ENCODE measurements at regions not wholly inside any gene's neighbourhood (a gene's known extent, or its start where the extent isn't known, plus 50 kb on each side); places are given as distances from the start of the nearest gene placed in this dataset.

DNA sequence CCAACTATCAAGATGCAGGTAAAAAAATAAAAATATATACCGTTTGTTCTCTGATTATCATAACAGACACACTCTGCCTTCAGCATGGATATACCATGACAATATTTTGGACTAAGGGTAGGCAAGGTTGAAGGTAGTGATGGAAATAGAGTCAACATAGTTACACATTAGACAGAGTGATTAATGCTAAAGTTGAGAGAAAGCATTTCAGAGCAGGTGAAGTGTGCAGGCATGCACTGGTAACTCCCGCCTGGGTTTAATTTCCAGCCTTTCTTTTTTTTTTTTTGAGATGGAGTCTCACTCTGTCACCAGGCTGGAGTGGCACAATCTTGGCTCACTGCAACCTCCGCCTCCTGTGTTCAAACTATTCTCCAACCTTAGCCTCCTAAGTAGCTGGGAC lies 458.5 kb downstream of the TLR4 start:
- TF ChIP-seq, protein P1, sequence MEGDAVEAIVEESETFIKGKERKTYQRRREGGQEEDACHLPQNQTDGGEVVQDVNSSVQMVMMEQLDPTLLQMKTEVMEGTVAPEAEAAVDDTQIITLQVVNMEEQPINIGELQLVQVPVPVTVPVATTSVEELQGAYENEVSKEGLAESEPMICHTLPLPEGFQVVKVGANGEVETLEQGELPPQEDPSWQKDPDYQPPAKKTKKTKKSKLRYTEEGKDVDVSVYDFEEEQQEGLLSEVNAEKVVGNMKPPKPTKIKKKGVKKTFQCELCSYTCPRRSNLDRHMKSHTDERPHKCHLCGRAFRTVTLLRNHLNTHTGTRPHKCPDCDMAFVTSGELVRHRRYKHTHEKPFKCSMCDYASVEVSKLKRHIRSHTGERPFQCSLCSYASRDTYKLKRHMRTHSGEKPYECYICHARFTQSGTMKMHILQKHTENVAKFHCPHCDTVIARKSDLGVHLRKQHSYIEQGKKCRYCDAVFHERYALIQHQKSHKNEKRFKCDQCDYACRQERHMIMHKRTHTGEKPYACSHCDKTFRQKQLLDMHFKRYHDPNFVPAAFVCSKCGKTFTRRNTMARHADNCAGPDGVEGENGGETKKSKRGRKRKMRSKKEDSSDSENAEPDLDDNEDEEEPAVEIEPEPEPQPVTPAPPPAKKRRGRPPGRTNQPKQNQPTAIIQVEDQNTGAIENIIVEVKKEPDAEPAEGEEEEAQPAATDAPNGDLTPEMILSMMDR (IDR thresholded peaks at IDR 0.05; ENCODE audit: low read depth, low read length), result no peak
- H3K27me3 ChIP-seq (ENCODE audit: insufficient read depth, low read depth, severe bottlenecking), result no peaks in the 10 kb centered on the region
- no peaks in the 10 kb centered on the region for H3K9me3 ChIP-seq (ENCODE audit: severe bottlenecking)
- no peak overlapping the region for H3K27ac ChIP-seq
- H3K4me3 ChIP-seq (ENCODE audit: low read depth, low read length), result no peak overlapping the region
- H3K36me3 ChIP-seq, result no peaks in the 10 kb centered on the region
- no peak for DNase-seq

- Histone ChIP-seq H3K27me3 (ENCODE audit: insufficient read depth, low read depth, severe bottlenecking) (no peaks in the 10 kb centered on the region), H3K27ac (no peak overlapping the region), H3K4me3 (ENCODE audit: low read depth, low read length) (no peak overlapping the region), H3K9me3 (ENCODE audit: severe bottlenecking) (no peaks in the 10 kb centered on the region), H3K36me3 (no peaks in the 10 kb centered on the region)
- no peak for DNase-seq
- TF ChIP-seq, protein P1 (IDR thresholded peaks at IDR 0.05; ENCODE audit: low read depth, low read length), result no peak
These were observed 459.5 kb downstream of the TLR4 start for GRCh38 chr9:118163751-118164150.

DNA sequence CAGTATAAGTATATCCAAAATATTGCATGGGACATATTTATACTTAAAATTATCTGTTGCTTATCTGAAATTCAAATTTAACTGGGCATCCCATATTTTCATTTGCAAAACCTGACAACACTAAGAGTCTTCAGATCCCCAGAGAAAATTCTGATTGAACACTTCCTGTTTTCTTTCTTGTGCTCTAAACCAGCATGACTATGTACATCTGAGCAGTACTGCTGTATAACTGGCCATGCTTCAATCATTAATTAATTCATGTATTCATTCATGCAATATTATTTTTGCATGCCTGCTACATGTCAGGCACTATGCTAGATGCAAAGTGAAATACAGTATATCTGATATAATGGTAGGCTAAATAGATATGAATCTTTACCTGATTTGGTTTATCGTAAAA lies 461.2 kb downstream of the TLR4 start:
- no peaks in the 10 kb centered on the region for H3K27me3 ChIP-seq (ENCODE audit: insufficient read depth, low read depth, severe bottlenecking)
- no peaks in the 10 kb centered on the region for H3K36me3 ChIP-seq
- DNase-seq, result no peak
- TF ChIP-seq, protein P1 (IDR thresholded peaks at IDR 0.05; ENCODE audit: low read depth, low read length), result no peak
- H3K27ac ChIP-seq, result no peak overlapping the region
- no peaks in the 10 kb centered on the region for H3K9me3 ChIP-seq (ENCODE audit: severe bottlenecking)
- H3K4me3 ChIP-seq (ENCODE audit: low read depth, low read length), result no peak overlapping the region

GRCh38 chr9:118170032-118170955 lies 466.1 kb downstream of the TLR4 start:
- no peaks in the 10 kb centered on the region for H3K9me3 ChIP-seq (ENCODE audit: severe bottlenecking)
- TF ChIP-seq, protein P1 (IDR thresholded peaks at IDR 0.05; ENCODE audit: low read depth, low read length), result peak; percentile 95
- no peaks in the 10 kb centered on the region for H3K36me3 ChIP-seq
- no peaks in the 10 kb centered on the region for H3K27me3 ChIP-seq (ENCODE audit: insufficient read depth, low read depth, severe bottlenecking)
- H3K27ac ChIP-seq, result no peak overlapping the region
- peak; percentile 77 for DNase-seq
- no peak overlapping the region for H3K4me3 ChIP-seq (ENCODE audit: low read depth, low read length)

- no peak overlapping the region for H3K4me3 ChIP-seq (ENCODE audit: low read depth, low read length)
- H3K36me3 ChIP-seq, result no peaks in the 10 kb centered on the region
- TF ChIP-seq, protein P1 (IDR thresholded peaks at IDR 0.05; ENCODE audit: low read depth, low read length), result no peak
- no peaks in the 10 kb centered on the region for H3K9me3 ChIP-seq (ENCODE audit: severe bottlenecking)
- H3K27me3 ChIP-seq (ENCODE audit: insufficient read depth, low read depth, severe bottlenecking), result no peaks in the 10 kb centered on the region
- DNase-seq, result no peak
- H3K27ac ChIP-seq, result no peak overlapping the region
These were observed 473.0 kb downstream of the TLR4 start for GRCh38 chr9:118177241-118177640.

Data from WERI-Rb-1 (cell line).